NB4 (cell line): ENCODE measurements at regions not wholly inside any gene's neighbourhood (a gene's known extent, or its start where the extent isn't known, plus 50 kb on each side); places are given as distances from the start of the nearest gene placed in this dataset.
"Not testable (repeated sequence)": the region's sequence is repeated elsewhere in the genome, so short reads cannot be mapped to it uniquely, and the experiment has no call there.

Experiments
- DNase-seq: peaks from one replicate; pipeline ENCODE4 v3.0.0; 2010; ENCODE audit warnings: low read depth
- H3K4me3 ChIP-seq: one replicate; pipeline ENCODE4 v1.5.1; 2011; ENCODE audit warnings: mild to moderate bottlenecking, low read depth, low read length, moderate library complexity
- CTCF ChIP-seq: IDR thresholded peaks from one replicate; pipeline ENCODE4 v1.5.1; 2012; ENCODE audit warnings: low read depth, low read length
- MAX ChIP-seq: IDR thresholded peaks from 2 replicates; pipeline ENCODE4 v1.6.1; 2011; ENCODE audit warnings: low read depth, low read length
- MYC ChIP-seq: IDR thresholded peaks from 2 replicates; pipeline ENCODE4 v1.6.1; 2011; ENCODE audit warnings: low read depth, low read length
- POLR2A ChIP-seq: IDR thresholded peaks from 2 replicates; pipeline ENCODE4 v1.6.1; 2011; ENCODE audit warnings: mild to moderate bottlenecking; ENCODE audit not compliant: insufficient read length; ENCODE audit errors: extremely low read depth

- H3K4me3 ChIP-seq = no peak overlapping the region
- TF ChIP-seq POLR2A (no peak), MAX (no peak), MYC (no peak), CTCF (no peak)
- DNase-seq = no peak
These were observed 500.1 kb upstream of the CCDC196 start for GRCh38 chr14:65986041-65986440.

GRCh38 chr14:65989981-65990380 lies 496.2 kb upstream of the CCDC196 start:
- no peak for TF ChIP-seq MAX
- TF ChIP-seq MYC = no peak
- no peak for TF ChIP-seq POLR2A
- no peak for TF ChIP-seq CTCF
- H3K4me3 ChIP-seq = no peak overlapping the region
- no peak for DNase-seq

- TF ChIP-seq POLR2A (no peak), MYC (no peak), CTCF (no peak), MAX (no peak)
- DNase-seq = no peak
These were observed 495.1 kb upstream of the CCDC196 start for GRCh38 chr14:65991104-65991503.

GRCh38 chr14:65991935-65992334 lies 494.2 kb upstream of the CCDC196 start:
- H3K4me3 ChIP-seq = not testable (repeated sequence)
- DNase-seq = peak; percentile 16

More at GRCh38 chr14:65991104-65991503, 495.1 kb upstream of the CCDC196 start:
- no peak overlapping the region for H3K4me3 ChIP-seq

GRCh38 chr14:65993103-65993502 lies 493.1 kb upstream of the CCDC196 start:
- no peak for TF ChIP-seq POLR2A
- TF ChIP-seq MAX = no peak
- TF ChIP-seq CTCF = no peak
- TF ChIP-seq MYC = no peak
- H3K4me3 ChIP-seq = no peak overlapping the region
- no peak for DNase-seq

- TF ChIP-seq MAX (no peak), MYC (no peak), POLR2A (no peak), CTCF (no peak)
- DNase-seq = no peak
- no peak overlapping the region for H3K4me3 ChIP-seq
These were observed 492.2 kb upstream of the CCDC196 start for GRCh38 chr14:65993996-65994395.
